Lower leg skin (tissue), 3 donors: ENCODE measurements at regions not wholly inside any gene's neighbourhood (a gene's known extent, or its start where the extent isn't known, plus 50 kb on each side); places are given as distances from the start of the nearest gene placed in this dataset.

Experiments used
- POLR2A ChIP-seq, 2 donors: fragments of 450-650 bp; IDR thresholded peaks; one replicate each; pipeline ENCODE4 v1.6.1; 2016 to 2017; ENCODE audit warnings: antibody characterized with exemption in 2 of 2, mild to moderate bottlenecking in 1 of 2, moderate library complexity in 1 of 2
- TF ChIP-seq, protein P1 (sequence below), 3 donors: fragments of 450-650 bp; IDR thresholded peaks; one replicate each; pipeline ENCODE4 v1.5.1; 2016; ENCODE audit warnings: antibody characterized with exemption in 3 of 3, mild to moderate bottlenecking in 3 of 3, moderate library complexity in 2 of 3

GRCh38 chr2:175404839-175405238 lies 223.3 kb upstream of the ATP5MC3 start:
- TF ChIP-seq, protein P1, sequence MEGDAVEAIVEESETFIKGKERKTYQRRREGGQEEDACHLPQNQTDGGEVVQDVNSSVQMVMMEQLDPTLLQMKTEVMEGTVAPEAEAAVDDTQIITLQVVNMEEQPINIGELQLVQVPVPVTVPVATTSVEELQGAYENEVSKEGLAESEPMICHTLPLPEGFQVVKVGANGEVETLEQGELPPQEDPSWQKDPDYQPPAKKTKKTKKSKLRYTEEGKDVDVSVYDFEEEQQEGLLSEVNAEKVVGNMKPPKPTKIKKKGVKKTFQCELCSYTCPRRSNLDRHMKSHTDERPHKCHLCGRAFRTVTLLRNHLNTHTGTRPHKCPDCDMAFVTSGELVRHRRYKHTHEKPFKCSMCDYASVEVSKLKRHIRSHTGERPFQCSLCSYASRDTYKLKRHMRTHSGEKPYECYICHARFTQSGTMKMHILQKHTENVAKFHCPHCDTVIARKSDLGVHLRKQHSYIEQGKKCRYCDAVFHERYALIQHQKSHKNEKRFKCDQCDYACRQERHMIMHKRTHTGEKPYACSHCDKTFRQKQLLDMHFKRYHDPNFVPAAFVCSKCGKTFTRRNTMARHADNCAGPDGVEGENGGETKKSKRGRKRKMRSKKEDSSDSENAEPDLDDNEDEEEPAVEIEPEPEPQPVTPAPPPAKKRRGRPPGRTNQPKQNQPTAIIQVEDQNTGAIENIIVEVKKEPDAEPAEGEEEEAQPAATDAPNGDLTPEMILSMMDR (IDR thresholded peaks at IDR 0.05) = no peak
- no peak for TF ChIP-seq POLR2A (IDR thresholded peaks at IDR 0.05)
